ENCODE measurements at regions not wholly inside any gene's neighbourhood (a gene's known extent, or its start where the extent isn't known, plus 50 kb on each side); places are given as distances from the start of the nearest gene placed in this dataset.

GRCh38 chr2:180523621-180524340 lies 456.6 kb upstream of the UBE2E3 start:
- DNase-seq, result no peak

GRCh38 chr2:180520921-180521581 lies 459.4 kb upstream of the UBE2E3 start:
- DNase-seq, result no peak

GRCh38 chr2:180520206-180520605 lies 460.2 kb upstream of the UBE2E3 start:
- DNase-seq, result no peak

GRCh38 chr2:180519276-180519675 lies 461.1 kb upstream of the UBE2E3 start:
- DNase-seq, result no peak

DNA sequence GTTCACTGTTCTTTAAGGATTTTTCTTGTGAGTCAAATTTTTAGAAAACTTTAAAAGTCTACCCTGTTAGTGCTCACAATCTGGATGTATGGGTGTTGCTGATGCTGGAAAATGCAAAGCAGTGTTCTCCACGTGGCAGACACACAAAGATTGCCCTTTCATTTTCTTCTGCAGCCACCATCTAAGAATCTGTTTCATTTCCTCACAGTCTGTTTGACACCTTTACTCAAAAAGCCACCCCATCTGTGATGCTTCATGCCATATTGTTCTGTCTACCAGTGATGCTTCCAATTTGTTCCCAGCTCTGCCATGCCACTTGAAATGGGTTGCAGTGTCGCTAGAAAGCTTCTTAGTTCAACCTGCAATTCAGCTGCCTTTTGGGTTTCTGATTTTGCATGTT lies 464.2 kb upstream of the UBE2E3 start:
- DNase-seq, result no peak

- no peak for DNase-seq
These were observed 467.0 kb upstream of the UBE2E3 start for GRCh38 chr2:180513389-180513788.

GRCh38 chr2:180508458-180508857 lies 471.9 kb upstream of the UBE2E3 start:
- no peak for DNase-seq

- DNase-seq, result no peak
These were observed 473.4 kb upstream of the UBE2E3 start for GRCh38 chr2:180507028-180507427.

DNA sequence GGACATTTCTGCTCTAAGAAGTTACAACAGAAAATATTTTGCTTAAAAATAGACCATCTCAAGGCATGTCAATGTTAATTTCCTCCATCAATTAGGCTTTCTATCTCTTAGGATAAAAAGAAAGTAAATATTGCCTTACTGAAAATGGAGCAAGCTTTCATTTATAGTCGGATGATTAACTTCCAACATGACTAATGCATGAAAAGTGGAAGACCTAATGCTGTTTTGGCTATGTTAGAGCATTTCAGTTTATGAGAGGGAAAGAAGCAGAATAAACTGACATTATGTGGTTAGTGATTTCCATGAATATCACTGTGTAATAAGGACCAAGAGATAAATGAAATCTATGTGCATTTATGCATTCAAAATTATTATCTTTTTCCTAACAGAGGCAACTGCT lies 475.2 kb upstream of the UBE2E3 start:
- DNase-seq, result no peak

GRCh38 chr2:180497621-180498152 lies 482.7 kb upstream of the UBE2E3 start:
- DNase-seq, result no peak

- DNase-seq, result no peak
These were observed 484.8 kb upstream of the UBE2E3 start for GRCh38 chr2:180495606-180496005.

GRCh38 chr2:180494286-180494685 lies 486.1 kb upstream of the UBE2E3 start:
- DNase-seq, result no peak

DNA sequence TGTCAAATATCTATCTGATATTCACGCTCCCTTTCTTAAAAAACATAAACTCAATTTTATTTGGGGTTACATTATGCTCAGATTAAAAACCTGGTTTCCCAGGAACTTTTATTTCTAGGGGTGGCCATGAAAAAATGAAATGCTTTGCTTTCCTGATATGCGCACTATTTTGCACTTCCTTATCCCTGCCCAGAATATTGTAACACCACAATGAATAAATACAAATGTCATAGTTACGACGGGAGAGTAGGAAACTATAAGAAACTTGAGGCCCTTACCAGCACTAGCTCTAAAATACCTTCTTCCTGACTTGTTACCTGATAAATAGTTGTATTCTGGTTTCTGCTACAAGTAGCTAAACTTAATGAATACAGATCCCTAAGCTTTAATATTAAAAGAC lies 475.6 kb upstream of the CWC22 start:
- DNase-seq, result no peak

- no peak for DNase-seq
These were observed 474.9 kb upstream of the CWC22 start for GRCh38 chr2:180481998-180482397.

DNA sequence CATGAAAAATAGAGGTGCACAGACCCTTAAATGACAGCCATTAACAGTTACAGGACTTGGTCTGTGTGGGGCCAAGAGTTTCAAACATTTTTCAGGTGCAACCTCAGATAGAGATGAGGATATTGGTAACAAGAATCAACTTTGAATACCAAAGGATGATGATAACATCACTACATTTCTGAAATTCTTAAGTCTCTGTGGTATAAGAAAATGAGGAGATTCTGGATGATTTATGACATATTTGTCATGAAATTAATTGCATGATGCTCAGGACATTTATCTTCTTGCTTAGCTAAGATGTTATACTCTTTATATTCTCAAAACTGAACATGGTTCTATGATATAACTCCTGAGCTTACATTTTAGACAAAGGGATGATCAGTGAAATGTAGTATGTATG lies 471.8 kb upstream of the CWC22 start:
- no peak for DNase-seq

- DNase-seq, result no peak
These were observed 467.6 kb upstream of the CWC22 start for GRCh38 chr2:180474716-180475115.

DNA sequence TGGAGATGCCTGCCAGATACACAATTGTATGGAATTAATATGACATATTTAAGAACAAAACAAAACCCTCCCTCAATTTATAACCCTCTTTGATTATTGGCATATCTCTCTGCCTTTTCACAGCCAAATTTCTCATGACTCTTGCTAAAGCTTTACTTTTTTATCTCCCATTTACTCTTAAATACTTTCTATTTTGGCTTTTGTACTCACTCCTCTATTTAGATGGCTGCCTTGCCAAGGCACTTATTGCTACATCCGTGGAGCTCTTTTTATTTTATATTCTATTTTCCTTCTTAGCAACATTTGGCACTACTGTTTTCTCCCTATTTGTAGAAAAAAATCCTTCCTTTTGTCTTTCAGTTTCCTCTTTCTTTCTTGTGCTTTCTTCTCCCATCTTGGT lies 466.4 kb upstream of the CWC22 start:
- no peak for DNase-seq

DNA sequence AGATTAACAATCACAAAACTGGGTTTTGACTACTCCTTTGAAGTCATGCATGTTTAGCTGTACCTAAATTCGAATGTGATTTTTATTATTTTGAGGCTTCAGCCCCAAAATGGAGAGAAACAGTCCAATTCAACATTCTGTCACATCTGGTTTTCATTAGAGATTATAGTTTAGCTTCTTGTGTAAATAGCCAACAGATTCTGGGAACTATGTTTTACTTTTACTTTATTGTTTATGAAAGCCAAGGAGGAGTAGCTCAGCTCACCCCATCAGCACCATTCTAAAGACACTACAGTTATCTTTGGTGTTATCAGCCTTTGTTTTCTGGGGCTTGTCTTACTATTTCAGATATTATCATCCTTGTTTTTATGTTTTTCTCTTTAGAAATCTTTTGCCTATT lies 465.0 kb upstream of the CWC22 start:
- DNase-seq, result no peak

GRCh38 chr2:180463608-180464007 lies 456.5 kb upstream of the CWC22 start:
- DNase-seq, result no peak

DNA sequence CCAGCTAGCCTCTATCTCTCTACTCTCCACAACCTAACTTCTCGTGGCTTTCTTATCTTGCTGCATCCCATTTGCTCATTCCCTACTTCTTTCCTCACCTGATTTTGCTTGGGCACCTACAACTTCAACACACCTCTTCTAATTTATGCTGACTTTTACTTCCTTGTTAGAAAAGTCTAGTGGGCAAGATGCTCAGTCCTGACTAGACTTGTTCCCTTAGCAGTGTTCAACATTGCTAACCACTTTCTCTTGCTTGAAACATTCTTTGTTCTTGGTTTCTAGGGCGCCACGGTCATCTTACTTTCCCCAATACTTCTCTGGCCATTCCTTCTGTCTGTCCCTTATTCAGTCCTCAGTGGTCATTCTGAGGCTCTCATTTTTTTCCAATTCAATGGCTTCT lies 454.7 kb upstream of the CWC22 start:
- DNase-seq, result no peak

DNA sequence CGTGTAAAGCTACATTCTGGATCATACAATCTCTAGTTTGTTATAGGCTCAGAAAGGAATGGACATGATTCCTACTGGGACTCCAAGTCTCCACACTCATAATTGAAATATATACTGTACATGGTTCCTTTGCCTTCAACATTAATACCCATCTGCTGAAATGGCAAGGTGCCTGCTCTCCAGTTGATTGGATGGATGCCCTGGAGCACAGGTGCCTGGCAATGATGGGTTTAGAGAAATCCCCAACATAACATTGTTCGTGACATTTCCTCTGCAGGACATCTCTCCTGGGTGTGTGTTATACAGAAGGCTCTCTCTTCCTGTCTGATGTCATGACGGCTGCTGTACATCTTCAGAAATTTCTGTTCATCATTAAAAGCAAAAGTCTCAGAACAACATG lies 449.7 kb upstream of the CWC22 start:
- no peak for DNase-seq

GRCh38 chr2:180450841-180451240 lies 443.7 kb upstream of the CWC22 start:
- no peak for DNase-seq

DNA sequence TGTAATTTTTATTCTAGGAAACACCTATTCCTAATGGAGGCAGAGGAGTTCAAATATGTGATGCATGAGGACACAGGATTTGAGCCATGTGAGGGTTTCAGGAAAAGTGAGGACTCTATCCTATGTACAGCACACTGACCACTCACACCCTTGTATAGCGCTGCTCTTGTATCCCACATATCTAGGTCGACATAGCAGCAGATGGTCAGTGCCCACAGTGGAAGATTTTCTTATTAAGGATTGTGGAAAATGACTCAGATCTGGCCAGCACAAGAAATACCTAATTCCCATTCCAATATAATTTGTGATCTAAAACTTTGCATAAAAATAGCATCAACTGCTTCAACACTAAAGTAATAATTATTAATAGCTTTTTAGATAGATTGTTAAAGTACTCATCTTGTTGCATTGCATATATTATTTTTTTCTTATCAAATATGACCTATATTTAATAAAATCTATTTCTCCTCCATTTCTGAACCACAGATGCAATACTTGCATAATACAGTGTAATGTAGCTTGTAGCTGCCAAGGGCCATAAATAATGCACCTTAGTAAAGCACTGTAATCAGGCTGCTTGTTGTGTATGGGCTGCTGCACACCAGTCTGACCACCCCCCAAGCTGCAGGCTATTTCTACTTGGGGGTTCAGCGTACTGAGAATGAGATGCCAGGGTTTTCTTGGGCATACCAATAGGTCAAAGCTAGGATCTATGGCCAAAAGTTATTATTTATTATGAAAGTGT lies 442.2 kb upstream of the CWC22 start:
- no peak for DNase-seq

- DNase-seq, result no peak
These were observed 439.4 kb upstream of the CWC22 start for GRCh38 chr2:180446492-180446891.
